ENCODE measurements at regions not wholly inside any gene's neighbourhood (a gene's known extent, or its start where the extent isn't known, plus 50 kb on each side); places are given as distances from the start of the nearest gene placed in this dataset.
"Not testable (repeated sequence)": the region's sequence is repeated elsewhere in the genome, so short reads cannot be mapped to it uniquely, and the experiment has no call there.

DNA sequence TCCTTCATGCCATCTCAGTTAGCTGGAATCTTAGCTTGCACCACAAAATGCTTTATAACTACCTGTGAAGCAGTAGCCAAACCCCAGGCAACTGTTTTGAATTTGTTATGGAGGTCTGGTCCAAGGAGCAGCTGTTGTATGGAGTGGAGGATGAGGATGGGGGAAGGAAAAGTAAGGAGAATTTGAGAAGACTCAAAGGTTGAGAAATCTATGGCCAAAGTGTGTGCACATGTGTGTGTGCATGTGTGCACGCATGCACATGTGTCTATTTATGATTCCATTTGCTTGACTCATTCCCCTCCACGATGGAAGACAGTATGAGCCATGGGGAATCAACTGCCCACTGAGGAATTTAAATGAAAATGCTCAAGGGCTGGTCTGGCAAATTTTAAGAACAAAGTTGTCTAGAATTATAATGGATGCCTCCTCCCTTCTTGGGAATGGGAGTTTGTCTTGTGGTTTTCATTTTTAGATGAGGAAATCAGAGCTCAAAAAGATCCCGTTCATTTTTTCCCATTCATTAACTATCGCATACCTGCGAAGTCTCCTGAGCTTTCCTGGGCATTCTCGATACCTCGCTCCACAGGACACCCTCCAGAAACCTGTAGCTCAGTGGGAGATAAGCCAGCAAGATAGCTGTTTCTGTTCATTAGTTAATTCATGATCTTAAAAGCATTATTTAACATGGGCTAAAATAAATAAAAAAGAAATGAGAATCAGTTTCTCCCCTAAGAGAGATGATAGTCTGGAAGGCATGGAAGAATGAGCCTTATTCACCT is 152.3 kb upstream of the NEDD9 start:
- DNase-seq (ENCODE audit: low read depth in 2 of 2) = no peak

DNA sequence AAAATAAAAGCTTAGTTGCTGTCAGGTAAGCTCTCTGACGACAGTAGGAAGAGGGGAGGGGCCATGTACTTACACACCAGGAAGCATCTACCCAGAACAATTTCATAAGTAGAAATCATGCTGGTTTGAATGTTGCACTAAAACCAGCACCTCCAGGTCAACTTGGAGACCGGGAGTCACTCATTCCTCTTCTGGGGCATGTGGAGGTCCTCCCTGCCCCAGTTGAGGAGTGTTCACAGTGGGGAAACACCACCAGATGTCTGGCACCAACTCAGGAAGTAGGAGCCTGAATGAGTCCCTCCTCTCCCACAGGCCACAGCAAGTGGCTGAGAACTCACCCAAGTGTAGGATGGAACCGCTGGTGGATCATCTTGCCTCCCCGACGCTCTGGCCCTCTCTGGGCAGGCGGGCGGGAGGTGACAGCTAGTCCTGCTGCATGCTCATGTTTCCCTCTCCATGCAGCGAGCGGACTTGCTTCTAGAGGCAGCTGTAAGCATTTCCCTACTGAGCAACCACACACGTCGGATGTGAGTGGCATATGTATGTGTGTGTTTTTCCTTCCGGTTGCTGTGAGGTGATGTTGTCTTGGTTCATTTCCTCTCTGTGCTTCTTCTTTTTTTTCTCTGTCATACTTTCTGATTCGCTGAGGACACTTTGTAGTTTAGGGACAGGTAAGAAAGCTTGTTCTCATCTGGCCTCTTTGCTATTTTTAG is 149.5 kb upstream of the NEDD9 start:
- DNase-seq (ENCODE audit: low read depth in 2 of 2) = peak in 1 of 2 donors; percentile 37

DNA sequence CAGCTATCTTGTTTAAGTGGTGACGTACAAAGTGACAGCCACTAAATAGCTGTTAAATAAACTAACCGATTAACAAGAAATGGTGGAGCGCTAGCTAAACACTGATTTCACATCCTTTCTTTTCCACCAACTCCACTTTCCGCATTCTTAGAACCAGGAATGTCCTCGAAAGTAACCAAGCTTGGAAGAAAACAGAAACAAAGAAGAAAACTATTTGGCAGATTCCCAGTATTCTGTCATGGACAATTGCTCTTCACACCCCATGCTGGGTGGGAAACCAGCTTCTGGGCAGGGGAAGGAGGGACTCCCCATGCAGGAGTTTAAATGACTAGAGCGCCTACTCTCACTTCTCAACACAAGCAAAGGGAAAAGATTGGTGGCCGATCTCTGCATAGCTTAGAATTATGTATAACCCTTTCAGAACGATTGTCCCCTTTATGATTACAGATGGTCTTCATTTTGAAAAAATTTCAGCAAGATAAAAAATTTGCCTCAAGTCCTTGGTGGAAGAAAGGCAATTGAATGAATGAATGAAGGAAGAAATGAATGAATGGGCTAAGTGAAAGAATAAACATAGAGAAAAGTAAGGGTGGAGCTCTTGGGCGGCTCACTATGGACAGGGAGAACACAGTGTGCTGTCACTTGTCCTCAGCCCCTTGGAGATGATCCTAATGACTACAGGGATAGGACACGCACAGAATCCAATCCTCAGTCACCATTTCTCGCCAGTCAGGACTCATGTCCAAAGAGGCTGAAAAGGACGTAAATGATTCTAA is 148.7 kb upstream of the NEDD9 start:
- DNase-seq (ENCODE audit: low read depth in 2 of 2) = no peak

DNA sequence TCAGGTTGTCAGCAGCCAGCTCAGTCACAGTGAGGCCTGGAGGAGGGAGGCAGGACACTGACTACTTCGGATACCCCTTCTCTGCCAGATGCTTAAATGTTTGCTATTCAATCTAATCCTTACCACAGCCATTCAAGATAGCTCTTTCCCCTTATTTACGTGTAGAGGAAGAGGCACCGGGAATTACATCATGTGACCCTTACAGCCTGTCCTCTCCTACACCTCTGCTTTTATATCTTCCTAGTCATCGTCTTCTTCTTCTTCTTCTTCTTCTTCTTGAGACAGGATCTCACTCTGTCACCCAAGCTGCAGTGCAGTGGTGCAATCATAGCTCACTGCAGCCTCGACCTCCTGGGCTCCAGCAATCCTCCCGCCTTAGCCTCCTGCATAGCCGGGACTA is 148.1 kb upstream of the NEDD9 start:
- DNase-seq (ENCODE audit: low read depth in 2 of 2) = no peak

DNA sequence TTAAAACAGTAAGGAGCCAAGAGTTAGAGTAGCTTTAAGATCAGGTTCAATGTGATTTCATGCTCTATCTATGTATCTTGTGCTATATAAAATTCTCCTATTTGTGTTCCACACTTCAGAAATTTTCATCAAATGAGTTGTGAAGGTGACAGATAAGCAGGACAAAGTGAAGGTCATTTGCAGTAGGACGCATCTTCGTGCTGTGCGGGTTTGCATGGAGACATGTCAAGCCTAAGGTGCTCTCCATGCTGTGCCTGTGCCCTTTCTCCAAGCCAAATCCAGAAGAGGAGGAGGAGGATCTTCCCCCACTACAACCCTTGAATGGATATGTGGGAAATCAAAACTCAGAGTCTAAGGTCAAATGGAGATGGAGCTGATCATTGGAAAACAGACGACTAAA is 147.3 kb upstream of the NEDD9 start:
- no peak for DNase-seq (ENCODE audit: low read depth in 2 of 2)

DNA sequence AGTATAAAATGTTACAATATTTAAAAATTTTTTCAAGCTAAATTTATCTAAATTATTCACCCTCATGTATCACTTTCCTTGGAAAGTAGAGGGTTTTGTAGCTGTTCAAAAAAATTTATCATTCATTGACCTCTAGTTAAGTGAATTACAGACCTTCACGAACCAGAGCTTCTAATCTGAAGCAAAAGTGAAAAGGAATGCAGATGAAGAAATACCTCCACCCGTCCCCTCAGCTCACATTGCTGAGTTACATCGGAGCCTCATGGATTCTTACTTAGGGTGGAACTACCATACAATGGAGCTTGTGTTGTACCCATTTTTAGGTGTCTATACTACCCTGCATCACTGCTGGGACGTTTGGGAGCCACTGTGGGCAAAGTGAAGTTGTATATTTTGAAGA is 146.2 kb upstream of the NEDD9 start:
- DNase-seq (ENCODE audit: low read depth in 2 of 2) = no peak

DNA sequence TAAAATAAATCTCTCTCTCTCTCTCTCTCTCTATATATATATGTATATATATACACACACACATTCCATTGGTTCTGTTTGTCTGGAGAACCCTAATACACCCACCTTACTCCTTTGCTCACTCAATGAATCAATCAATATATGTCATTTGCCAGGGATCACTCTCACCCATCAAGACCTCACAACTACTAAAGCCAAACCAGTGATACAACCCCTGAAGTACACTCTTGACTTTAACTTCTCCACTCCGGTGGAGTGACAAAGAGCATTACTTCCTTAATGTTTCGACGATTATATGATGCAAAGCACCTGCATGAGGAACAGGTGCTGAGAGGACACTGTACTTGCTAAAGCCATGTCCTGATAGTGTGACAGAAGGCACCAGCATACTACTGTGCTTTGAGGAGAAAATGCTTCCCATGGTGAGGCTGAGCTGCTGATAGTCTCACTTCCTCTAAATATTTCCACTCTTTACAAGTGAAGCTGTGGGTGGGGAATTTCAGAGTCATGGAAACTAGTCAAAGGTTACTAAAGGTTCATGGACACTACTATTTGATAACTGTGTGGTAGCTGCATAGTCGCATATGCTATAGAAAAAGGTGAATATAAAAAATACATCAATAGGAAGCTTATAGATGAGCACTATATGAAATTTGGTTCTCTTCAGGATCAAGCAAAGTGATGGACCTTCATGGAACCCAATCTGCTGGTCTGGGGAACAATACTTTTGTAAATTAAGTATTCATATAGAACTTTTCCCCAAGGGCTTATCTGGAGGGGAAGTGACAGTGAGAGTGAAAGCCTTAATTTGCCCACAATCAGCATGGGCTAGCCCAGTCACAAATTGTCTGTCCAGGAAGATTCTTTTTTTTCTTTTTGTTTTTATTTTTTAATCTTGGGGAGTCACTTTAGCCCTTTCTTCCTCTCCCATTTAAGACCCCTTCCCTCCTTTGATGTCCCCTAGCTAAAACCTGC is 141.9 kb upstream of the NEDD9 start:
- no peak for DNase-seq (ENCODE audit: low read depth in 2 of 2)

DNA sequence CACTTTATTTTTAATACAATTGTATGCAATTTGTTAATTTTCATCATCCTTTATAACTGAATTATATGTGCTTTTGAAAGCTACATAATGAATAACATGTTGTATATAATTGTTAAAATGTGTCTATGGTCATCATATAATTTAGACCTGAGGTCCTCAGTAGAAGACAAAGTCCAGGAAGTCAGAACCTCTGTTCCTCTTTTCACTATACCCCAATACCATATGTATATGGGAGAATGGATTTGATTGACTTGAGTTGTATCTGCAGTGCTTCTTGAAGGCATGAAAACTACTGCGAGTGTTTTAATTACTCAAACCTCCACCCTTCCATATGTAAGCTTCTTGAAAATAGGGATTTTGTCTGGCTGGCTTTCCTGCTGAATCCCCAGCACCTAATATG is 140.7 kb upstream of the NEDD9 start:
- no peak for DNase-seq (ENCODE audit: low read depth in 2 of 2)

DNA sequence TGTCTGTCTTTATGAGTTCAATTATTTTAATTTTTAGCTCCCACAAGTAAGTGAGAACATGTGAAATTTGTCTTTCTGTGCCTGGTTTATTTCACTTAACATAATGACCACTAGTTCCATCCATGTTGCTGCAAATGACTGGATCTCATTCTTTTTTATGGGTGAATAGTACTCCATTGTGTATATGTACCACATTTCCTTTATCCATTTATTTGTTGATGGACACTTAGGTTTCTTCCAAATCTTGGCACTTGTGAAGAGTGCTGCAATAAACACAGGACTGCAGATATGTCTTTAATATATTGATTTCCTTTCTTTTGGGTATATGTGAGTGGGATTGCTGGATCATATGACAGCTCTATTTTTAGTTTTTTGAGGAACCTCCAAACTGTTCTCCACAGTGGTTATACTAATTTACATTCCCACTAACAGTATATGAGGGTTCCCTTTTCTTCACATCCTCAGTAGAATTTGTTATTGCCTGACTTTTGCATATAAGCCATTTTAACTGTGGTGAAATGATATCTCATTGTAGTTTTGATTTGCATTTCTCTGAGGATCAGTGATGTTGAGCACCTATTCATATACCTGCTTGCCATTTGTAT is 139.8 kb upstream of the NEDD9 start:
- not testable (repeated sequence) for DNase-seq (ENCODE audit: low read depth in 2 of 2)

DNA sequence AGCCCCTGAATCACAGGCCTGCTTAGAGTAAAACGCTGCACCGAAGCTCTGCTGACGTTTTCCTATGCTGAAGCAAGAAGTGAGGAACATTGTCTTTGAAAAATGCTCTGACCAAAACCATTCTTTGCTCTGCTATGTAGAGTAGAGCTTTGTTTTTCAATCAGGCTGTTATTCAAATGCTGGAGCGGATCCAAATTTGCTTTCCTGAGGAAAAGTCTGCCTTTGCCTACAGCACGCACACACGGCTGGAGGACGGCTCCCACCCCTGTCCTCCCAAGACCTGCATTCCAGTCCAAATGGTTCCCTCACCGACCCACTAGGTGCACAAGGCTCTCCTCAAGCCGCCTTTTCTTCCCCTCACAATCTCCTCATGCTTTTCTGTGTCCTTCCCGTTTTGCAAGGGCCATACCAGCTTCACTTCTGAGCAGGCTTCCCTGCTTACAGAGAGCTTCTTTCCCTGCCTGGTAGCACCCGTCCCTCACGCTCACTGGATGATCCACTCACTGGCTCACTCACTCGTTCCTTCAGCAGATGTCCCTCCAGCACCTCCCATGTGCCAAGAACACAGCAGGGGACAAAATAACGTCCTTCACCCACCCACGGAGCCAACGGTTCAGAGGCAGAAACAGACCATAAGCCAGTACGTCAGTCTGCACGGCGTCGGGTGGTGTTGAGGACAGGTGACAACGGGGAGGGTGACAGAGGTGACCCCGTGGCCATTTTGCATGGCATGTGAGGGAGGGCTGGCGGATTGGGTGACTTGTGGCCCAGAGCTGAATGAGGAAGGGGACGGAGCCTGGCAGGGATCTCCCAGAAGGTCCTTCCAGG is 137.9 kb upstream of the NEDD9 start:
- DNase-seq (ENCODE audit: low read depth in 2 of 2) = no peak

DNA sequence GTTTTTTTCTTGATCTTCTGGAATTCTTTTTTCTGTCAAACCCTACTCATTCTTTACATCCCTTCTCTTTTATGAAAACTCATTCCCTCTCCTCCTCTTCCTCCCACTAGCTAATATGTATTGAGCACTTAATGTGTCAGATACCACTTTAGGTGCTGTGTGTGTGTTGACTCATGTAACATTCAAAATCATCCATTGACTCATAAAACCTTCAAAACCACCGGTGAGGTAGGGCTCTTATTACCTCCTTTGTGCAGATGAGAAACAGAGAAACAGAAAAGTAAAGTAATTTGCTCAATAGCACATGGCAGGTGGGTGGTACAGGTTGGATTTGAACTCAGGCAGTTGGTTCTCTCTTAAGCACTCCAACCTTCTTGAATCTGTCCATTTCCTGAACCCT is 136.3 kb upstream of the NEDD9 start:
- no peak for DNase-seq (ENCODE audit: low read depth in 2 of 2)

DNA sequence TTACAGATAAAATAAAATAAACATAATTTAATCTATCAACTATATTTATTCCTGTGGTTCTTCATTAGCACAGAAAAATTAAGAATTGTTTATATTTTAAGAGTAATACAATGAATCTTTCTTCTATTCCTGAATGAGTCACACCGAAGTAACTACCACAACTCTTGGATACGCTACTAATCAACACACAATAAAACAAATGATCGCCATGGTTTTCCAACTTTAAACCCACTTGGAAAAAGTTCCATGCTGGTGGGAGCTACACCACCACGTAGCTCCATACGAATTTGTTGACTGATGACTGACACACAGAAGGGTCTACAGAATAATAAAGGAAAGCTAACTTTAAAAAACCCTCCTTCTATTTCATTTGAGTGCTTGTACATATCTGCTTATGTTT is 135.8 kb upstream of the NEDD9 start:
- DNase-seq (ENCODE audit: low read depth in 2 of 2) = no peak

DNA sequence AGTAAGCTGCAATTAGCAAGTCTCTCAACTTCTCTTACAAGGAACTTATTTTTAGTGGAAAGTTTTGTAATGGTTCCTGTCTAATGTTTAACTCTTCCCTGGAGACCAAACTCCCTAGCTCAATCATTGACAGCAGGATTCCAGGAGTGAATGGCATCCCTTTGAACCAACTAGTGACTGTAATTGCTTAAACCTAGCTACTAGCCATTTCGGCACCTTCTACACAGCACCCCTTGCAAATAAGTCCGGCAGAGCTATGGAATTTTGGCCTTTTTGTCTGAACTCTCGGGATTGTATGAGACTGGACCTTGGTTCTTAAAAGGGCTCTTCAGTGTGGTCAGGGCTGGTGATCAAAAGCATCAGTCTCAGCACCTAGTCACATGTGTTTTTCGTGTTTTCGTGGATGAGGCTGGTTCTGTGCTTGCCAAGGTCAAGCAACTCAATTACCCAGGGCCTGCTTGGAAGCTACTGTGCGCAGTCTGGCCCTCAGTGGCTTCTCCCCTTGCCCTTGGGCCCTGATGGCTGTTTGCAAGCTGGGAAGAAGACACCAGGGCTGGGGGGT is 135.3 kb upstream of the NEDD9 start:
- no peak for DNase-seq (ENCODE audit: low read depth in 2 of 2)

DNA sequence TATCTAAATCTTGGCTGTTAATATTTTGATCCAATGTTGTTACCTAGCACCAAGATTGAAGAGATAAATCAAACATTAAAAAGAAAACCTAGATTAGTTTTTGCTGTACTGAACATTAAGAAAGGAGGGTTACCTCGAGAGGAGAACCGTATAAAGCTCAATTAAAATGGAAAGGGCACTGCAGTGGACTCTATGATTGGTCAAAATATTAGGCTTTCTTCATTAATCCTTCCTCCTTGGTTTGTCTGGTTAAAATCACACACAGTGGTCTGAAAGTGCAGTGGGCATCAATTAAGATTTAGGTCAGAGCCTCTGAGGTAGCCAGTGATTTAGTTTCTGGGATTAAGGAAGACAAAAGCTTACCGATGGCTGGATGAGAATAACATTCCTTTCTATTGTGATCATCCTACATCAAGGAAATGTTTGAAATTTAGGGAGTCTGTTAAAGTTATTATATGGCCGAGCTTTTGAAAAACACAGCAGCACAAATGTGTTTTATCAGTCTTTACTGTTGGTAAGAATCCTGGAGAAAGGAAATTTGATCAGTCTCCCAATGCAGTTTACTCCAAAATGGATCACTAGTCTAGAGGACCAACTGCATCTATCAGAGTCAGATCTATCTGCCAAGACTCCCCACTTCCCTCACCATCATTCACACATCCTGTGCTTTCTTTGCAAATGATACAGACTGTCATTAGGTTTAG is 134.6 kb upstream of the NEDD9 start:
- DNase-seq (ENCODE audit: low read depth in 2 of 2) = no peak

DNA sequence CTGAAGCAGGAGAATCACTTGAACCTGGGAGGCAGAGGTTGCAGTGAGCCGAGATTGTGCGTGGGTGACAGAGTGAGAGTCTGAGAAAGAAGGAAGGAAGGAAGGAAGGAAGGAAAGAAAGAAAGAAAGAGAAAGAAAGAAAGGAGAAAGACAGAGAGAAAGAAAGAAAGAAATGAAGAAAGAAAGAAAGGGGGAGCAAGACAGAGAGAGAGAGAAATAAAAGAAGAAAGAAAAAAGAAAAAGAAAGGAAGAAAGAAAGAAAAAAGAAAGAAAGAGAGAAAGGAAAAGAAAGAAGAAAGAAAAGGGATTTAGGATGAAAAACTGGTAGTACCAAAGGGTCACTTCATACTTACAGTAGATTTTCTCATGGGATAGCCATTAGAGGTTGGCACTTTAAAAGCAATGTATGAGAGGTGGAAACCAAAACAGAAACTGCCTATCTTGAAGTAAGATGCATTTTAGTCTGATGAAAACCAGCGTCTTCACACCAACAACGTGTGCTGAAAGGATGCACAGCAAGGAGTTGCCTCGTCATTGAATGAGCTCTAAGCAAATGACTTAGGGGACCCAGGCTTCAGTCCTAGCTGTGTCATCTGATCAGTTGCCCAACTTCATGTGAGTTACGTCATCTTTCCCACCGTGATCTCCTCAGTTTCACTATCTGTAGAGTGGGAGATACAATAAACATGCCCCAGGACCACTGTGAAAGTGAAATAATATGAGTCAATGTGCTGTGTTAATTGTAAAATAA is 133.9 kb upstream of the NEDD9 start:
- peak; percentile 22 to 52 for DNase-seq (ENCODE audit: low read depth in 2 of 2)

DNA sequence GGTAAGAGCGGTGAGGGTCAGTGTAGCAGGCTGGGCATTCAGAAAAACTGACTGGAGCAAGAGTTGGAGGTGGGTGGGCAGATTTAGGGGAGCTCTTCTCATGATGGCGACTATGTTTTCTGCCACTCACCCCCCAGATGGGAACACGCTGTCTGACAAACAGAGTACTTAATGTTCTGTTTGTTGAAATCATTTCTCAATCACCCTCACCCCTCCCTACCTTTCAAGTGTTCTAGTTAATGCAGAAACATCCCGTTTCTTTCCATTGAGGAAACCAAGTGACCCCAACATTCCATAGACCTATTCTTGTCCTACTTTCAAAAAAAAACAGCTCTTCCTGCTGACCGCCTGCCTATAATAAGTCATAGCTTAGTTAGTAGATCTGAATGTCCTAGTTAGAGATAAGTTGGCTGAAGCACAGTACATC is 132.5 kb upstream of the NEDD9 start:
- no peak for DNase-seq (ENCODE audit: low read depth in 2 of 2)

DNA sequence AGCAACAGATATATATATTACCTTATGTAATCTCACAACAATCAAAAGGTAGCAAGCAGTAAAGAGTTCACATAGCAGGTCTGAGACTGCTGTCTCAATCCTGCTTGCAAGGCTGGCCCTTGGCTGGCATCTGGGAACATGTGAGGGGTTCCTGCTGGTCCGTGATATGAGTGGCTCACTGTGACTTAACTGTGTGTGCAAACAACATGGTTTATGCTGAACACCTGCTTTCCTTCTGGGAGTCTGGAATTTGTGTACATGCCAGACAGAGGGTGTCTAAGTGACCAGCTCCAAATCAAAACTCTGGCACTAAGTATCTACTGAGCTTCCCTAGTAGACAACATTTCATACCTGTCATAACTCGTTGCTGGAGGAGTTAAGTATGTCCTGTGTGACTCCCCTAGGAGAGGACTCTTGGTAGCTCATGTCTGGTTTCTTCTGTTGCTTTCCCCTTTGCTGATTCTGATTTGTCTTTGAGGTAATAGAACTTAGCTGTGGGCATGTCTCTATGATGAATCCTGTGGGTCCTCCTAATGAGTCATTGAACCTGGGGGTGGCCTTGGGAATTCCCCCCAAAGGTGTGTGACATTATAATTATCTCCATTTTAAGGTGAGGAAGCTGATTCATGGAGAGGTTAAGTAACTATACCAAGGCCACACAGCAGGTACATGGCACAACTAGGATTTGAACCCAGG is 131.6 kb upstream of the NEDD9 start:
- peak; percentile 38 for DNase-seq (ENCODE audit: low read depth in 2 of 2)

DNA sequence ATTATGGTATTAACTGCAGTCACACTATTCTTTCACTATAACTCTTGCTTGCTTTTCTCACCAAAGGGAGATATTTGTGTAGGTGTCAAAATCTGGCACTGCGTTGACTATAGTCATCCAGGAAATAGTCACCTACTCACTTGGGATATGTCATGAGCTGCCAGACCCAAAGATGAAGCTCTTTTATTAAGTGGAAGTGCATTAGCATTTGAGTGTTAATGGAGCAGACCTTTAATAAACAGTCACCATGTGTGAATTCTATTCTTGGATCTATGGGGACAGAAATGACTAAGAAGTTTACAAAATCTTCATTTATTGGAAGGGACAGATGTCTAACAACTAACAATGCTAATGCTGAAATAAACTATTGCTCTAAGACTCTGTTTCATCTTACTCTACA is 130.1 kb upstream of the NEDD9 start:
- no peak for DNase-seq (ENCODE audit: low read depth in 2 of 2)
